ENCODE measurements at regions not wholly inside any gene's neighbourhood (a gene's known extent, or its start where the extent isn't known, plus 50 kb on each side); places are given as distances from the start of the nearest gene placed in this dataset.

GRCh38 chr12:22880807-22881206 is 255.8 kb downstream of the ETNK1 start:
- H3K18ac ChIP-seq (ENCODE audit: insufficient read length, low read depth, low read length), result no peak overlapping the region

More at GRCh38 chr12:22880807-22881206, 255.8 kb downstream of the ETNK1 start:
- Histone ChIP-seq H2BK120ac (ENCODE audit: low read depth, low read length, poor library complexity, severe bottlenecking) (no peak overlapping the region), H3T11ph (ENCODE audit: low read length) (no peak overlapping the region), H4K91ac (ENCODE audit: insufficient read length, low read depth, low read length) (no peak overlapping the region), H3K79me2 (ENCODE audit: insufficient read depth, low read length) (no peaks in the 10 kb centered on the region), H3K14ac (ENCODE audit: insufficient read depth, low read length) (no peak overlapping the region), H2BK15ac (ENCODE audit: low read depth, low read length) (no peak overlapping the region), H4K20me1 (ENCODE audit: control insufficient read depth, insufficient read depth, insufficient read length) (no peaks in the 10 kb centered on the region), H2BK20ac (ENCODE audit: low read depth, low read length, poor library complexity, severe bottlenecking) (no peak overlapping the region), H3K9me3 (ENCODE audit: control insufficient read depth, low read depth, low read length) (no peaks in the 10 kb centered on the region), H3K27ac (ENCODE audit: insufficient read length, low read depth, low read length) (no peak overlapping the region), H4K5ac (ENCODE audit: insufficient read length, low read depth, low read length) (no peak overlapping the region), H3K23me2 (ENCODE audit: insufficient read length, low read depth, low read length, poor library complexity, severe bottlenecking) (no peaks in the 10 kb centered on the region), H3K56ac (ENCODE audit: insufficient read length, low read depth, low read length) (no peak overlapping the region), H2AK5ac (ENCODE audit: insufficient read length, low read length) (no peak overlapping the region), H3K27me3 (ENCODE audit: insufficient read depth, low read length) (no peaks in the 10 kb centered on the region), H4K8ac (replicated peaks; ENCODE audit: insufficient read length, low read depth, low read length) (no peak overlapping the region), H3K4me2 (ENCODE audit: insufficient read depth, insufficient read length, low read length) (no peak overlapping the region), H3K9ac (ENCODE audit: extremely low read depth, insufficient read length, low read length) (no peak overlapping the region), H2AFZ (ENCODE audit: low read length) (no peak overlapping the region), H3K4ac (ENCODE audit: low read depth, low read length) (no peak overlapping the region), H3K4me1 (ENCODE audit: insufficient read depth, low read length) (no peaks in the 10 kb centered on the region), H2BK12ac (ENCODE audit: insufficient read length, low read depth, low read length) (no peak overlapping the region), H3K23ac (ENCODE audit: insufficient read length, low read depth, low read length) (no peak overlapping the region), H3K79me1 (ENCODE audit: insufficient read depth, low read depth, low read length, poor library complexity, severe bottlenecking) (no peaks in the 10 kb centered on the region), H2BK5ac (ENCODE audit: insufficient read length, low read length) (no peak overlapping the region)
- no peak for DNase-seq
- no CpG with 5 or more reads among the region's 6 CpGs for WGBS (ENCODE audit: extremely low coverage, insufficient read length, low lambda C conversion rate)
- Mint-ChIP-seq H3K27me3 (ENCODE audit: low read depth) (no peaks in the 10 kb centered on the region), H3K4me1 (0 out of 4 replicates have a peak, but pooled peaks cover 0 to 4% of the 10 kb centered on the region in 2 experiments), H3K9me3 (no peaks in the 10 kb centered on the region), H3K4me3 (no peak overlapping the region), H3K27ac (no peak overlapping the region), H3K36me3 (ENCODE audit: insufficient read depth in 1 of 3, low read depth in 3 of 3) (no peaks in the 10 kb centered on the region; a peak in 1 of 7 replicates)
- TF ChIP-seq, protein P1, sequence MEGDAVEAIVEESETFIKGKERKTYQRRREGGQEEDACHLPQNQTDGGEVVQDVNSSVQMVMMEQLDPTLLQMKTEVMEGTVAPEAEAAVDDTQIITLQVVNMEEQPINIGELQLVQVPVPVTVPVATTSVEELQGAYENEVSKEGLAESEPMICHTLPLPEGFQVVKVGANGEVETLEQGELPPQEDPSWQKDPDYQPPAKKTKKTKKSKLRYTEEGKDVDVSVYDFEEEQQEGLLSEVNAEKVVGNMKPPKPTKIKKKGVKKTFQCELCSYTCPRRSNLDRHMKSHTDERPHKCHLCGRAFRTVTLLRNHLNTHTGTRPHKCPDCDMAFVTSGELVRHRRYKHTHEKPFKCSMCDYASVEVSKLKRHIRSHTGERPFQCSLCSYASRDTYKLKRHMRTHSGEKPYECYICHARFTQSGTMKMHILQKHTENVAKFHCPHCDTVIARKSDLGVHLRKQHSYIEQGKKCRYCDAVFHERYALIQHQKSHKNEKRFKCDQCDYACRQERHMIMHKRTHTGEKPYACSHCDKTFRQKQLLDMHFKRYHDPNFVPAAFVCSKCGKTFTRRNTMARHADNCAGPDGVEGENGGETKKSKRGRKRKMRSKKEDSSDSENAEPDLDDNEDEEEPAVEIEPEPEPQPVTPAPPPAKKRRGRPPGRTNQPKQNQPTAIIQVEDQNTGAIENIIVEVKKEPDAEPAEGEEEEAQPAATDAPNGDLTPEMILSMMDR (conservative IDR thresholded peaks at IDR 0.05), result no peak
